Liver (tissue), 8 donors: ENCODE measurements at regions not wholly inside any gene's neighbourhood (a gene's known extent, or its start where the extent isn't known, plus 50 kb on each side); places are given as distances from the start of the nearest gene placed in this dataset.

Experiments used
- DNase-seq: peaks from one replicate; pipeline ENCODE4 v3.0.0-alpha.2; 2017; ENCODE audit warnings: low spot score
- H3K27ac ChIP-seq, 2 donors: one replicate each; pipeline ENCODE4 v1.7.0; 2013; ENCODE audit warnings: inconsistent platforms in 2 of 2, low read length in 2 of 2, control low read depth in 1 of 2, low read depth in 1 of 2, mild to moderate bottlenecking in 1 of 2
- H3K27me3 ChIP-seq, 4 donors: one replicate each; pipeline versions ENCODE4 v1.6.1 to v1.7.0; 2013; ENCODE audit warnings: low read length in 3 of 4, inconsistent platforms in 1 of 4, mild to moderate bottlenecking in 1 of 4, moderate library complexity in 1 of 4; ENCODE audit not compliant: control insufficient read depth in 4 of 4, insufficient read depth in 4 of 4
- H3K36me3 ChIP-seq, 4 donors: one replicate each; pipeline versions ENCODE4 v1.6.1 to v1.7.0; 2013; ENCODE audit warnings: low read length in 3 of 4, mild to moderate bottlenecking in 3 of 4, low read depth in 1 of 4, moderate library complexity in 1 of 4; ENCODE audit not compliant: control insufficient read depth in 4 of 4, insufficient read depth in 3 of 4
- H3K4me1 ChIP-seq, 4 donors: one replicate each; pipeline versions ENCODE4 v1.6.1 to v1.7.0; 2013; ENCODE audit warnings: low read length in 3 of 4, mild to moderate bottlenecking in 3 of 4, moderate library complexity in 1 of 4; ENCODE audit not compliant: control insufficient read depth in 4 of 4, insufficient read depth in 4 of 4
- H3K4me3 ChIP-seq, 3 donors: one replicate each; pipeline versions ENCODE4 v1.6.1 to v1.7.0; 2013; ENCODE audit warnings: low read length in 3 of 3, control low read depth in 1 of 3, low read depth in 1 of 3, mild to moderate bottlenecking in 1 of 3
- H3K9ac ChIP-seq, 2 donors: one replicate each; pipeline ENCODE4 v1.7.0; 2013; ENCODE audit warnings: low read length in 2 of 2, mild to moderate bottlenecking in 2 of 2, moderate library complexity in 2 of 2, control low read depth in 1 of 2, low read depth in 1 of 2
- H3K9me3 ChIP-seq, 4 donors: one replicate each; pipeline versions ENCODE4 v1.6.1 to v1.7.0; 2013; ENCODE audit warnings: low read length in 3 of 4; ENCODE audit not compliant: control insufficient read depth in 4 of 4
- ATF3 ChIP-seq: IDR thresholded peaks from 2 replicates; pipeline ENCODE4 v1.6.1; 2016; ENCODE audit warnings: antibody characterized with exemption
- CTCF ChIP-seq: fragments of 150-350 bp; IDR thresholded peaks from 2 replicates; pipeline ENCODE4 v1.5.1; 2017; ENCODE audit warnings: improper control_type of control experiment, low read depth, low read length; ENCODE audit not compliant: missing input control
- EGR1 ChIP-seq, 2 donors: IDR thresholded peaks; 2 replicates each; pipeline ENCODE4 v1.6.1; 2016 to 2018; ENCODE audit warnings: antibody characterized with exemption in 2 of 2, low read depth in 2 of 2
- FOXA1 ChIP-seq: IDR thresholded peaks from 2 replicates; pipeline ENCODE4 v1.6.1; 2016; ENCODE audit warnings: antibody characterized with exemption
- FOXA2 ChIP-seq: IDR thresholded peaks from 2 replicates; pipeline ENCODE4 v1.6.1; 2016; ENCODE audit warnings: antibody characterized with exemption
- GABPA ChIP-seq, 2 donors: IDR thresholded peaks in 1 of 2; conservative IDR thresholded peaks in 1 of 2; 2 replicates each; pipeline ENCODE4 v1.6.1; 2016; ENCODE audit warnings: antibody characterized with exemption in 2 of 2, mild to moderate bottlenecking in 1 of 2, moderate library complexity in 1 of 2
- HNF4A ChIP-seq, 2 donors: conservative IDR thresholded peaks; 2 replicates each; pipeline ENCODE4 v1.6.1; 2016; ENCODE audit warnings: antibody characterized with exemption in 2 of 2, mild to moderate bottlenecking in 2 of 2
- HNF4G ChIP-seq: IDR thresholded peaks from 2 replicates; pipeline ENCODE4 v1.6.1; 2016; ENCODE audit warnings: antibody characterized with exemption
- JUND ChIP-seq, 2 donors: IDR thresholded peaks; 2 replicates each; pipeline ENCODE4 v1.6.1; 2016; ENCODE audit warnings: antibody characterized with exemption in 2 of 2
- NR2F2 ChIP-seq: IDR thresholded peaks from 2 replicates; pipeline ENCODE4 v1.6.1; 2016; ENCODE audit warnings: antibody characterized with exemption
- RAD21 ChIP-seq, 2 donors: IDR thresholded peaks; 2 replicates each; pipeline ENCODE4 v1.6.1; 2016; ENCODE audit warnings: antibody characterized with exemption in 2 of 2, mild to moderate bottlenecking in 2 of 2
- REST ChIP-seq: IDR thresholded peaks from 2 replicates; pipeline ENCODE4 v1.6.1; 2016; ENCODE audit warnings: antibody characterized with exemption, mild to moderate bottlenecking
- RXRA ChIP-seq, 2 donors: IDR thresholded peaks; 2 replicates each; pipeline ENCODE4 v1.6.1; 2017 to 2018; ENCODE audit warnings: antibody characterized with exemption in 2 of 2, mild to moderate bottlenecking in 1 of 2
- SP1 ChIP-seq: IDR thresholded peaks from 2 replicates; pipeline ENCODE4 v1.6.1; 2018; ENCODE audit warnings: antibody characterized with exemption, mild to moderate bottlenecking
- TAF1 ChIP-seq: conservative IDR thresholded peaks from 2 replicates; pipeline ENCODE4 v1.6.1; 2016; ENCODE audit warnings: antibody characterized with exemption, mild to moderate bottlenecking
- YY1 ChIP-seq: IDR thresholded peaks from 2 replicates; pipeline ENCODE4 v1.6.1; 2016; ENCODE audit warnings: antibody characterized with exemption, mild to moderate bottlenecking
- ZBTB33 ChIP-seq: IDR thresholded peaks from 2 replicates; pipeline ENCODE4 v1.6.1; 2016; ENCODE audit warnings: antibody characterized with exemption
- WGBS: extraction: QIAGEN DNeasy Blood & Tissue Kit; methylation state at CpG from one replicate; pipeline ENCODE4 v1.1.7; 2013; 5-methylcytosine and 5-hydroxymethylcytosine counted together
- TF ChIP-seq, protein P1 (sequence below): IDR thresholded peaks from 2 replicates; pipeline ENCODE4 v1.6.1; 2016; ENCODE audit warnings: antibody characterized with exemption
- donor health status: healthy.
- donor health status: healthy.
- donor health status: healthy.
- donor health status: healthy.
- donor health status: healthy.

DNA sequence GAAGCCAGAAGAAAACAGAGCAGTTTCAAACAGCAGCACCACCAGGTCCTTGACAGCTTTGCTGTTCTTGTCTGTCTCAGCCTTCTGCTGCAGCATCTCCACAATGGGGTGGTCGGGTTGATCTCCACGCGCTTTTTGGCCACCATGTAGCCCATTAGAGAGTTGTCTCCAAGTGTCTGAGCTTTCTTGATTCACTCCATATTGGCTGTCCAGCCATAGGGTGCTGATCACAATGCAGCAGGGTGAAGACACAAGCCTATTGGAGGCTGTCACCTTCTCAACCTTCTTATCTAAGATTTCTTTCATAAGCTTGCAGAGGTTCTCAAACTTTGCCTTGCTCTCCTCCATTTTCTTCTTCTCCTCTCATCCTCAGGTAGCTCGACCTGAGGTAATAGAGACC lies 175.4 kb upstream of the S100G start:
- H3K36me3 ChIP-seq = no peaks in the 10 kb centered on the region
- H3K27ac ChIP-seq = no peak overlapping the region
- no peak overlapping the region for H3K9ac ChIP-seq
- peaks cover 0 to 2% (median 0%) of the 10 kb centered on the region in 4 donors for H3K9me3 ChIP-seq
- no peak for TF ChIP-seq HNF4A (conservative IDR thresholded peaks at IDR 0.05)
- no peak for TF ChIP-seq FOXA1
- TF ChIP-seq, protein P1, sequence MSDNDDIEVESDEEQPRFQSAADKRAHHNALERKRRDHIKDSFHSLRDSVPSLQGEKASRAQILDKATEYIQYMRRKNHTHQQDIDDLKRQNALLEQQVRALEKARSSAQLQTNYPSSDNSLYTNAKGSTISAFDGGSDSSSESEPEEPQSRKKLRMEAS = no peak
- TF ChIP-seq FOXA2 = no peak
- TF ChIP-seq JUND (IDR thresholded peaks at IDR 0.05) = no peak
- no peak for TF ChIP-seq YY1
- no peak for TF ChIP-seq SP1
- no peak for TF ChIP-seq CTCF
- no peak for TF ChIP-seq REST
- no peak for TF ChIP-seq GABPA (IDR thresholded peaks at IDR 0.05 in 1 of 2, conservative IDR thresholded peaks at IDR 0.05 in 1 of 2)
- TF ChIP-seq RAD21 (IDR thresholded peaks at IDR 0.05) = no peak
- no peak for TF ChIP-seq RXRA (IDR thresholded peaks at IDR 0.05)
- TF ChIP-seq ATF3 = no peak
- no peak for TF ChIP-seq NR2F2
- TF ChIP-seq EGR1 (IDR thresholded peaks at IDR 0.05; ENCODE audit: low read depth in 2 of 2) = no peak
- no peak for TF ChIP-seq HNF4G
- no peak for TF ChIP-seq ZBTB33
- no peak for TF ChIP-seq TAF1
- no peak for DNase-seq
- no peak overlapping the region for H3K4me3 ChIP-seq
- 91% methylated on average over 4 of the region's 4 CpGs for WGBS
- no peaks in the 10 kb centered on the region for H3K4me1 ChIP-seq
- no peaks in the 10 kb centered on the region for H3K27me3 ChIP-seq

DNA sequence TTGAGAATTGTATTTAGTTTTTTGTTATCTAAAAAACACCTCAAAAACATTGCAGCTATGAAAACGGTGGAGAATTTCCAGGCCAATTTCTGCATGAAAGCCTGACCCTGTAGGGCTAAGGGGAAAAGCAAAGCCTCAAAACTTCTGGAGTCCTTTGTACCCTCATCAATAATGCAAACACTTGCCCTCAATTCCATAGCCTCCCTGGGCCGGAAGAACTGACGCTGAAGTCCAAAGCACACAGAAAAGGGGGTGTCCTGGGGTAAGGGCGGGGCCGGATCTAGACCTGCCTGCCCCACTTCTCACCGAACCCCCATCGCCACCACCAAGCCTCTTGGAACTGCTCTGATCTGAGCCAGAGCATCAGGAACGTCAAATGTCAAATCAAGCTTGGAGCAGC lies 173.9 kb upstream of the S100G start:
- H3K4me1 ChIP-seq = no peaks in the 10 kb centered on the region
- no peak overlapping the region for H3K9ac ChIP-seq
- WGBS = 66% methylated on average over 8 of the region's 8 CpGs
- H3K27me3 ChIP-seq = no peaks in the 10 kb centered on the region
- no peak for DNase-seq
- no peak overlapping the region for H3K27ac ChIP-seq
- no peak overlapping the region for H3K4me3 ChIP-seq
- H3K36me3 ChIP-seq = no peaks in the 10 kb centered on the region
- H3K9me3 ChIP-seq = peaks cover 0 to 2% (median 0%) of the 10 kb centered on the region in 4 donors
- no peak for TF ChIP-seq RAD21 (IDR thresholded peaks at IDR 0.05)
- TF ChIP-seq HNF4A (conservative IDR thresholded peaks at IDR 0.05) = no peak
- no peak for TF ChIP-seq FOXA1
- TF ChIP-seq EGR1 (IDR thresholded peaks at IDR 0.05; ENCODE audit: low read depth in 2 of 2) = no peak
- TF ChIP-seq ZBTB33 = no peak
- no peak for TF ChIP-seq ATF3
- no peak for TF ChIP-seq NR2F2
- no peak for TF ChIP-seq GABPA (IDR thresholded peaks at IDR 0.05 in 1 of 2, conservative IDR thresholded peaks at IDR 0.05 in 1 of 2)
- no peak for TF ChIP-seq TAF1
- TF ChIP-seq RXRA (IDR thresholded peaks at IDR 0.05) = no peak
- no peak for TF ChIP-seq JUND (IDR thresholded peaks at IDR 0.05)
- TF ChIP-seq, protein P1 = no peak
- TF ChIP-seq SP1 = no peak
- TF ChIP-seq HNF4G = no peak
